Prostate gland (tissue), 2 donors: ENCODE measurements at regions not wholly inside any gene's neighbourhood (a gene's known extent, or its start where the extent isn't known, plus 50 kb on each side); places are given as distances from the start of the nearest gene placed in this dataset.

ENCODE experiments used
- CTCF ChIP-seq, 4 experiments: fragments of 200-600 bp in 2 of 4; fragments of 450-650 bp in 2 of 4; sonication (generic) in 2 of 4; IDR thresholded peaks; 1 replicate in 3 of 4; 2 replicates in 1 of 4; pipeline ENCODE4 v1.5.1; 2016 to 2019; ENCODE audit warnings: antibody characterized with exemption in 4 of 4, mild to moderate bottlenecking in 2 of 4, moderate library complexity in 2 of 4
- POLR2A ChIP-seq: fragments of 450-650 bp; IDR thresholded peaks from one replicate; pipeline ENCODE4 v1.6.1; 2016; ENCODE audit warnings: antibody characterized with exemption, mild to moderate bottlenecking
- POLR2AphosphoS5 ChIP-seq: sonication (generic); formaldehyde crosslinking; IDR thresholded peaks from one replicate; pipeline ENCODE4 v1.6.1; 2017; ENCODE audit warnings: antibody characterized with exemption

GRCh38 chr15:62475591-62475990 lies 310.5 kb upstream of the C2CD4B start:
- TF ChIP-seq CTCF (IDR thresholded peaks at IDR 0.05) (no peak), POLR2A (no peak), POLR2AphosphoS5 (no peak)
